HCT116 (cell line): ENCODE measurements at regions not wholly inside any gene's neighbourhood (a gene's known extent, or its start where the extent isn't known, plus 50 kb on each side); places are given as distances from the start of the nearest gene placed in this dataset.
A peak's percentile ranks its signal among the peaks of the same experiment; 100 is the strongest.

Experiments
- ATAC-seq: fragments of 200-7000 bp; cut with Tn5 transposase; 2 replicates; pipeline ENCODE4 v1.9.1; 2020; ENCODE audit warnings: mild to moderate bottlenecking, moderate library complexity
- BruUV-seq: library from RNA; stranded (reverse); fragments of 400-500 nt; replicated peaks from 2 replicates; lab custom pipeline; 2021; lab: Mats Ljungman, UMichigan
- CTCF ChIA-PET: fragments of 300-600 bp; sonication (Branson Sonifier 250); formaldehyde crosslinking; loops from one replicate; lab custom pipeline; 2021; ENCODE audit warnings: antibody characterized with exemption; lab: Charles Lee
- POLR2A ChIA-PET: fragments of 300-600, 350-600 bp; sonication (Branson Sonifier 250); formaldehyde crosslinking; loops from one replicate; lab custom pipeline; 2021; ENCODE audit warnings: antibody characterized with exemption; lab: Charles Lee
- RAD21 ChIA-PET, 2 experiments: fragments of 300-600 bp; sonication (Branson Sonifier 250); formaldehyde crosslinking; loops; one replicate each; lab custom pipeline; 2023; ENCODE audit warnings: low total read pairs in 2 of 2; ENCODE audit not compliant: uncharacterized antibody in 2 of 2, unreplicated experiment in 2 of 2, low non-redundant PET in 1 of 2; lab: Charles Lee
- DNase-seq: peaks from one replicate; pipeline ENCODE4 v3.0.0-alpha.2; 2010; ENCODE audit warnings: low read depth, low spot score
- H2AFZ ChIP-seq: fragments of 200-600 bp; shearing (Covaris generic), sonication (generic); 2 replicates; pipeline ENCODE4 v1.6.1; 2017; ENCODE audit warnings: low read depth, mixed run types, mixed read lengths, antibody characterized with exemption, low read length; ENCODE audit not compliant: poor library complexity, severe bottlenecking
- H3K27ac ChIP-seq: 2 replicates; pipeline ENCODE4 v1.5.1; 2012; ENCODE audit warnings: low read depth, low read length
- H3K27me3 ChIP-seq: fragments of 200-600 bp; sonication (generic); 2 replicates; pipeline ENCODE4 v1.6.1; 2016; ENCODE audit warnings: mixed run types, low read length, mixed read lengths; ENCODE audit not compliant: insufficient read depth
- H3K36me3 ChIP-seq, 2 experiments: fragments of 200-500 bp in 1 of 2; fragments of 200-600 bp in 1 of 2; sonication (Bioruptor generic) in 1 of 2; sonication (generic) in 1 of 2; 2 replicates each; pipeline versions ENCODE4 v1.5.1 to v1.6.1; 2014 to 2016; ENCODE audit warnings: low read length in 2 of 2, inconsistent platforms in 1 of 2, mixed read lengths in 1 of 2, mixed run types in 1 of 2; ENCODE audit not compliant: insufficient read depth in 2 of 2, control insufficient read depth in 1 of 2
- H3K4me1 ChIP-seq, 2 experiments: fragments of 200-600 bp in 1 of 2; sonication (generic) in 1 of 2; 2 replicates each; pipeline versions ENCODE4 v1.5.1 to v1.6.1; 2012 to 2017; ENCODE audit warnings: low read length in 2 of 2, inconsistent platforms in 1 of 2, mild to moderate bottlenecking in 1 of 2, mixed read lengths in 1 of 2, mixed run types in 1 of 2, moderate library complexity in 1 of 2; ENCODE audit not compliant: insufficient read depth in 2 of 2, control insufficient read depth in 1 of 2
- H3K4me2 ChIP-seq: fragments of 200-600 bp; sonication (generic); 2 replicates; pipeline ENCODE4 v1.6.1; 2017; ENCODE audit warnings: mixed run types, low read length, mixed read lengths
- H3K4me3 ChIP-seq, 2 experiments: fragments of 200-600 bp in 1 of 2; sonication (generic) in 1 of 2; replicated peaks in 1 of 2; 2 replicates each; pipeline ENCODE4 v1.5.1; 2011 to 2016; ENCODE audit warnings: low read length in 2 of 2, control low read depth in 1 of 2, low read depth in 1 of 2, mild to moderate bottlenecking in 1 of 2, mixed read lengths in 1 of 2, mixed run types in 1 of 2
- H3K79me2 ChIP-seq: fragments of 200-600 bp; sonication (generic); 2 replicates; pipeline ENCODE4 v1.6.1; 2017; ENCODE audit warnings: mild to moderate bottlenecking, mixed run types, low read length, moderate library complexity, mixed read lengths; ENCODE audit not compliant: insufficient read depth
- H3K9ac ChIP-seq: fragments of 200-600 bp; sonication (generic); 2 replicates; pipeline ENCODE4 v1.6.1; 2016; ENCODE audit warnings: low read length, mixed read lengths
- H3K9me2 ChIP-seq: fragments of 200-600 bp; sonication (generic), shearing (Covaris generic); 2 replicates; pipeline ENCODE4 v1.6.1; 2017; ENCODE audit warnings: mixed run types, mild to moderate bottlenecking, moderate library complexity; ENCODE audit not compliant: insufficient read depth
- H3K9me3 ChIP-seq, 2 experiments: fragments of 200-500 bp in 1 of 2; fragments of 200-600 bp in 1 of 2; sonication (Bioruptor generic) in 1 of 2; sonication (generic) in 1 of 2; 2 replicates each; pipeline ENCODE4 v1.6.1; 2014 to 2017; ENCODE audit warnings: low read length in 2 of 2, mixed read lengths in 2 of 2, inconsistent platforms in 1 of 2, low read depth in 1 of 2, mild to moderate bottlenecking in 1 of 2, mixed run types in 1 of 2, moderate library complexity in 1 of 2; ENCODE audit not compliant: control insufficient read depth in 1 of 2, insufficient read depth in 1 of 2
- H4K20me1 ChIP-seq: fragments of 200-600 bp; sonication (generic), shearing (Covaris generic); 2 replicates; pipeline ENCODE4 v1.6.1; 2017; ENCODE audit warnings: mixed run types, mild to moderate bottlenecking, moderate library complexity; ENCODE audit not compliant: insufficient read depth
- ATF3 ChIP-seq: IDR thresholded peaks from 2 replicates; pipeline ENCODE4 v1.6.1; 2012
- CTCF ChIP-seq, 3 experiments: fragments of 200-600 bp in 1 of 3; sonication (generic) in 1 of 3; IDR thresholded peaks in 2 of 3; conservative IDR thresholded peaks in 1 of 3; 2 replicates each; pipeline ENCODE4 v1.5.1; 2012 to 2017; ENCODE audit warnings: low read depth in 2 of 3, low read length in 2 of 3, antibody characterized with exemption in 1 of 3, borderline replicate concordance in 1 of 3, control low read depth in 1 of 3, mild to moderate bottlenecking in 1 of 3, mixed read lengths in 1 of 3, mixed run types in 1 of 3, moderate library complexity in 1 of 3; ENCODE audit not compliant: insufficient read depth in 1 of 3
- ELF1 ChIP-seq: IDR thresholded peaks from 2 replicates; pipeline ENCODE4 v1.6.1; 2012; ENCODE audit warnings: low read depth, borderline replicate concordance
- EZH2phosphoT487 ChIP-seq: fragments of 200-600 bp; IDR thresholded peaks from 2 replicates; pipeline ENCODE4 v1.6.1; 2018; ENCODE audit warnings: antibody characterized with exemption, borderline replicate concordance
- FOSL1 ChIP-seq: IDR thresholded peaks from 2 replicates; pipeline ENCODE4 v1.6.1; 2012; ENCODE audit warnings: low read depth
- MAX ChIP-seq: IDR thresholded peaks from 2 replicates; pipeline ENCODE4 v1.6.1; 2012
- POLR2A ChIP-seq: IDR thresholded peaks from 2 replicates; pipeline ENCODE4 v1.7.0; 2011; ENCODE audit warnings: borderline replicate concordance; ENCODE audit not compliant: insufficient read depth, insufficient read length; ENCODE audit errors: extremely low read depth
- POLR2AphosphoS5 ChIP-seq: IDR thresholded peaks from 2 replicates; pipeline ENCODE4 v1.6.1; 2011; ENCODE audit warnings: mild to moderate bottlenecking, low read depth, low read length, moderate library complexity
- REST ChIP-seq: IDR thresholded peaks from 2 replicates; pipeline ENCODE4 v1.6.1; 2012; ENCODE audit warnings: low read depth
- SIN3A ChIP-seq: IDR thresholded peaks from 2 replicates; pipeline ENCODE4 v1.6.1; 2012; ENCODE audit warnings: low read depth
- SP1 ChIP-seq: IDR thresholded peaks from 2 replicates; pipeline ENCODE4 v1.6.1; 2012; ENCODE audit warnings: low read depth
- SRF ChIP-seq: IDR thresholded peaks from 2 replicates; pipeline ENCODE4 v1.6.1; 2012; ENCODE audit warnings: low read depth
- YY1 ChIP-seq: IDR thresholded peaks from 2 replicates; pipeline ENCODE4 v1.6.1; 2011; ENCODE audit warnings: low read length, low read depth, moderate library complexity, mild to moderate bottlenecking; ENCODE audit not compliant: insufficient replicate concordance; ENCODE audit errors: extremely low read depth
- ZBTB33 ChIP-seq: IDR thresholded peaks from 2 replicates; pipeline ENCODE4 v1.6.1; 2011; ENCODE audit warnings: mild to moderate bottlenecking, low read length, moderate library complexity; ENCODE audit not compliant: insufficient replicate concordance; ENCODE audit errors: extremely low read depth
- ZFX ChIP-seq: fragments of 450-650 bp; IDR thresholded peaks from 2 replicates; pipeline ENCODE4 v1.6.1; 2017
- ZNF274 ChIP-seq: fragments of 200-500 bp; sonication (Bioruptor generic); IDR thresholded peaks from 2 replicates; pipeline ENCODE4 v1.6.1; 2014; ENCODE audit warnings: mild to moderate bottlenecking, low read depth, low read length, inconsistent platforms
- intact Hi-C: fragments of 100-400 bp; cut with micrococcal nuclease; formaldehyde crosslinking; loops from 2 replicates; pipeline ENCODE4 v1.10.0; 2022

GRCh38 chr4:141571362-141571761, 65.0 kb upstream of the IL15 start:
- Histone ChIP-seq H4K20me1 (no peaks in the 10 kb centered on the region), H3K36me3 (no peaks in the 10 kb centered on the region), H3K4me1 (no peaks in the 10 kb centered on the region), H3K4me3 (no peak overlapping the region), H3K4me2 (no peak overlapping the region), H3K9me3 (no peaks in the 10 kb centered on the region), H3K27ac (no peak overlapping the region), H3K27me3 (no peaks in the 10 kb centered on the region), H3K79me2 (no peaks in the 10 kb centered on the region), H2AFZ (peak overlapping the region; percentile 49), H3K9me2 (no peaks in the 10 kb centered on the region), H3K9ac (no peak overlapping the region)
- intact Hi-C loops = no loop called here
- no TSS peak for BruUV-seq
- ATAC-seq (no peak), DNase-seq (no peak)
- CTCF ChIA-PET = no interaction called here
- TF ChIP-seq POLR2AphosphoS5 (no peak), FOSL1 (no peak), CTCF (IDR thresholded peaks at IDR 0.05 in 2 of 3, conservative IDR thresholded peaks at IDR 0.05 in 1 of 3; ENCODE audit: borderline replicate concordance in 1 of 3, insufficient read depth in 1 of 3, low read depth in 2 of 3, low read length in 2 of 3) (no peak), REST (no peak), ZFX (no peak), ATF3 (no peak), POLR2A (no peak), SIN3A (no peak), SP1 (no peak), ZBTB33 (no peak), SRF (no peak), MAX (no peak), EZH2phosphoT487 (no peak), ZNF274 (no peak), ELF1 (no peak), YY1 (no peak)
- POLR2A ChIA-PET = no interaction called here
- RAD21 ChIA-PET = interaction anchor here in 1 of 2 experiments (0.7 kb wide), 1 partner anchor 280 kb away, joined by 3 read pairs; no protein-coding TSS in a partner anchor
